Panc1 (cell line): ENCODE measurements at regions not wholly inside any gene's neighbourhood (a gene's known extent, or its start where the extent isn't known, plus 50 kb on each side); places are given as distances from the start of the nearest gene placed in this dataset.

ENCODE experiments used
- ATAC-seq: fragments of 200-7000 bp; cut with Tn5 transposase; 2 replicates; pipeline ENCODE4 v1.9.1; 2020; ENCODE audit warnings: mild to moderate bottlenecking, moderate library complexity
- BruUV-seq: library from RNA; stranded (reverse); fragments of 400-500 nt; replicated peaks from 2 replicates; lab custom pipeline; 2021; lab: Mats Ljungman, UMichigan
- CTCF ChIA-PET: fragments of 300-600 bp; sonication (Branson Sonifier 250); formaldehyde crosslinking; loops from one replicate; lab custom pipeline; 2022; ENCODE audit warnings: antibody characterized with exemption; lab: Charles Lee
- POLR2A ChIA-PET: fragments of 300-600 bp; sonication (Branson Sonifier 250); formaldehyde crosslinking; loops from one replicate; lab custom pipeline; 2022; ENCODE audit warnings: antibody characterized with exemption; lab: Charles Lee
- DNase-seq: peaks from one replicate; pipeline ENCODE4 v3.0.0-alpha.2; 2010; ENCODE audit warnings: low read depth, low spot score
- H3K27ac ChIP-seq: 2 replicates; pipeline ENCODE4 v1.5.1; 2011; ENCODE audit warnings: mild to moderate bottlenecking, low read length, inconsistent platforms
- H3K27me3 ChIP-seq: fragments of 200-500 bp; sonication (Bioruptor generic); 2 replicates; pipeline ENCODE4 v1.6.0; 2014; ENCODE audit warnings: low read length, inconsistent platforms; ENCODE audit not compliant: control insufficient read depth, insufficient read depth
- H3K36me3 ChIP-seq: fragments of 200-500 bp; sonication (Bioruptor generic); 2 replicates; pipeline ENCODE4 v1.5.1; 2014; ENCODE audit warnings: inconsistent platforms, mild to moderate bottlenecking, low read length, moderate library complexity; ENCODE audit not compliant: control insufficient read depth, insufficient read depth
- H3K4me1 ChIP-seq: 2 replicates; pipeline ENCODE4 v1.5.1; 2011; ENCODE audit warnings: inconsistent platforms, mild to moderate bottlenecking, low read length, moderate library complexity; ENCODE audit not compliant: control insufficient read depth, insufficient read depth
- H3K4me3 ChIP-seq, 2 experiments: 2 replicates each; pipeline ENCODE4 v1.5.1; 2011 to 2012; ENCODE audit warnings: low read depth in 2 of 2, low read length in 2 of 2, mild to moderate bottlenecking in 2 of 2, inconsistent platforms in 1 of 2, moderate library complexity in 1 of 2
- H3K9me3 ChIP-seq: fragments of 200-500 bp; sonication (Bioruptor generic); 2 replicates; pipeline ENCODE4 v1.5.1; 2014; ENCODE audit warnings: low read depth, mild to moderate bottlenecking, inconsistent platforms, low read length, moderate library complexity; ENCODE audit not compliant: control insufficient read depth, insufficient read depth
- POLR2AphosphoS5 ChIP-seq: IDR thresholded peaks from 2 replicates; pipeline ENCODE4 v1.6.1; 2012; ENCODE audit warnings: mild to moderate bottlenecking, low read depth, low read length, moderate library complexity
- SIN3A ChIP-seq: IDR thresholded peaks from 2 replicates; pipeline ENCODE4 v1.6.1; 2012; ENCODE audit warnings: low read depth, mild to moderate bottlenecking, low read length, moderate library complexity, borderline replicate concordance; ENCODE audit not compliant: insufficient read depth
- TCF7L2 ChIP-seq: IDR thresholded peaks from 2 replicates; pipeline ENCODE4 v1.6.1; 2011; ENCODE audit warnings: mild to moderate bottlenecking, low read depth, low read length, inconsistent platforms
- in situ Hi-C: cut with HindIII; loops from 2 replicates; pipeline ENCODE4 v1.10.0; 2016; ENCODE audit warnings: low sequenced_read_pairs, low pct_unique_long_range_greater_than_20kb
- intact Hi-C: fragments of 100-400 bp; cut with micrococcal nuclease; formaldehyde crosslinking; loops from one replicate; pipeline ENCODE4 v1.10.0; 2022; ENCODE audit not compliant: unreplicated experiment
- TF ChIP-seq, protein P1 (sequence below): fragments of 450-650 bp; IDR thresholded peaks from 2 replicates; pipeline ENCODE4 v1.5.1; 2017; ENCODE audit warnings: mild to moderate bottlenecking
- TF ChIP-seq, protein P2 (sequence below), 2 experiments: IDR thresholded peaks; 2 replicates each; pipeline ENCODE4 v1.6.1; 2011 to 2012; ENCODE audit warnings: low read depth in 2 of 2, control low read depth in 1 of 2, low read length in 1 of 2, mild to moderate bottlenecking in 1 of 2, moderate library complexity in 1 of 2; ENCODE audit not compliant: insufficient read depth in 1 of 2

GRCh38 chr22:27312966-27313855 lies 488.3 kb downstream of the MN1 start:
- H3K27ac ChIP-seq: no peak overlapping the region
- DNase-seq (no peak), ATAC-seq (no peak)
- no peaks in the 10 kb centered on the region for H3K36me3 ChIP-seq
- POLR2A ChIA-PET: no interaction called here
- BruUV-seq: no TSS peak
- H3K4me1 ChIP-seq: no peaks in the 10 kb centered on the region
- intact Hi-C loops (no loop called here), in situ Hi-C loops (no loop called here)
- no peaks in the 10 kb centered on the region for H3K9me3 ChIP-seq
- no peak overlapping the region for H3K4me3 ChIP-seq
- TF ChIP-seq, protein P1, sequence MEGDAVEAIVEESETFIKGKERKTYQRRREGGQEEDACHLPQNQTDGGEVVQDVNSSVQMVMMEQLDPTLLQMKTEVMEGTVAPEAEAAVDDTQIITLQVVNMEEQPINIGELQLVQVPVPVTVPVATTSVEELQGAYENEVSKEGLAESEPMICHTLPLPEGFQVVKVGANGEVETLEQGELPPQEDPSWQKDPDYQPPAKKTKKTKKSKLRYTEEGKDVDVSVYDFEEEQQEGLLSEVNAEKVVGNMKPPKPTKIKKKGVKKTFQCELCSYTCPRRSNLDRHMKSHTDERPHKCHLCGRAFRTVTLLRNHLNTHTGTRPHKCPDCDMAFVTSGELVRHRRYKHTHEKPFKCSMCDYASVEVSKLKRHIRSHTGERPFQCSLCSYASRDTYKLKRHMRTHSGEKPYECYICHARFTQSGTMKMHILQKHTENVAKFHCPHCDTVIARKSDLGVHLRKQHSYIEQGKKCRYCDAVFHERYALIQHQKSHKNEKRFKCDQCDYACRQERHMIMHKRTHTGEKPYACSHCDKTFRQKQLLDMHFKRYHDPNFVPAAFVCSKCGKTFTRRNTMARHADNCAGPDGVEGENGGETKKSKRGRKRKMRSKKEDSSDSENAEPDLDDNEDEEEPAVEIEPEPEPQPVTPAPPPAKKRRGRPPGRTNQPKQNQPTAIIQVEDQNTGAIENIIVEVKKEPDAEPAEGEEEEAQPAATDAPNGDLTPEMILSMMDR: no peak
- TF ChIP-seq SIN3A: no peak
- TF ChIP-seq POLR2AphosphoS5: no peak
- TF ChIP-seq, protein P2, sequence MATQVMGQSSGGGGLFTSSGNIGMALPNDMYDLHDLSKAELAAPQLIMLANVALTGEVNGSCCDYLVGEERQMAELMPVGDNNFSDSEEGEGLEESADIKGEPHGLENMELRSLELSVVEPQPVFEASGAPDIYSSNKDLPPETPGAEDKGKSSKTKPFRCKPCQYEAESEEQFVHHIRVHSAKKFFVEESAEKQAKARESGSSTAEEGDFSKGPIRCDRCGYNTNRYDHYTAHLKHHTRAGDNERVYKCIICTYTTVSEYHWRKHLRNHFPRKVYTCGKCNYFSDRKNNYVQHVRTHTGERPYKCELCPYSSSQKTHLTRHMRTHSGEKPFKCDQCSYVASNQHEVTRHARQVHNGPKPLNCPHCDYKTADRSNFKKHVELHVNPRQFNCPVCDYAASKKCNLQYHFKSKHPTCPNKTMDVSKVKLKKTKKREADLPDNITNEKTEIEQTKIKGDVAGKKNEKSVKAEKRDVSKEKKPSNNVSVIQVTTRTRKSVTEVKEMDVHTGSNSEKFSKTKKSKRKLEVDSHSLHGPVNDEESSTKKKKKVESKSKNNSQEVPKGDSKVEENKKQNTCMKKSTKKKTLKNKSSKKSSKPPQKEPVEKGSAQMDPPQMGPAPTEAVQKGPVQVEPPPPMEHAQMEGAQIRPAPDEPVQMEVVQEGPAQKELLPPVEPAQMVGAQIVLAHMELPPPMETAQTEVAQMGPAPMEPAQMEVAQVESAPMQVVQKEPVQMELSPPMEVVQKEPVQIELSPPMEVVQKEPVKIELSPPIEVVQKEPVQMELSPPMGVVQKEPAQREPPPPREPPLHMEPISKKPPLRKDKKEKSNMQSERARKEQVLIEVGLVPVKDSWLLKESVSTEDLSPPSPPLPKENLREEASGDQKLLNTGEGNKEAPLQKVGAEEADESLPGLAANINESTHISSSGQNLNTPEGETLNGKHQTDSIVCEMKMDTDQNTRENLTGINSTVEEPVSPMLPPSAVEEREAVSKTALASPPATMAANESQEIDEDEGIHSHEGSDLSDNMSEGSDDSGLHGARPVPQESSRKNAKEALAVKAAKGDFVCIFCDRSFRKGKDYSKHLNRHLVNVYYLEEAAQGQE (IDR thresholded peaks at IDR 0.05; ENCODE audit: insufficient read depth in 1 of 2, low read depth in 2 of 2, low read length in 1 of 2): no peak
- no peak for TF ChIP-seq TCF7L2
- CTCF ChIA-PET: no interaction called here
- no peaks in the 10 kb centered on the region for H3K27me3 ChIP-seq

DNA sequence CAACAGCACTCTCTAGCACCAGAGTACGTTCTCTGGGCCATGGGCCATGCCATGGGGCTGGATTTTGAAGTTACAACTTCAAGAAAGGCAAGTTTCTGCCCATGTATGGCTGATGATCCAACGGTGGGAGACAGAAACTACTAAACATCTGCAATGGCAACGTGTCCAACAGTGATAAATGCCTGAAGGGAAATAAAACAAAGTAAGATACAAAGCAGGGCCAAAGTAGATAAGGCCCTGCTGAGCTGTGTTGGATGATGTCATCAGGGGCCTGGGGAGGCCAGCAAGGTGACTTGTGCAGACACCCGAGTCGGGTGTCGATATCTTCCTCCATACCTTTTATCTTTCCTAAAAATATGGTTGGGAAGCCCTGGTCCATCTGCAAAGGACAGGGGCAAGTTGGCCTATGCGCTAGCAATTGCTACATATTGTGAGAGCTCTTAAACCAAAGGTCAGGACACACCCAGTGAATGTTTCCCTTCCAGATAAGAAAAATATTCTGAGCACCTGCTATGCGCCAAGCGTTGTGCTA lies 487.2 kb downstream of the MN1 start:
- Histone ChIP-seq H3K27ac (no peak overlapping the region), H3K4me3 (no peak overlapping the region), H3K4me1 (no peaks in the 10 kb centered on the region), H3K9me3 (no peaks in the 10 kb centered on the region), H3K36me3 (no peaks in the 10 kb centered on the region), H3K27me3 (no peaks in the 10 kb centered on the region)
- TF ChIP-seq, protein P2 (IDR thresholded peaks at IDR 0.05; ENCODE audit: insufficient read depth in 1 of 2, low read depth in 2 of 2, low read length in 1 of 2): no peak
- TF ChIP-seq SIN3A: no peak
- TF ChIP-seq, protein P1: no peak
- TF ChIP-seq POLR2AphosphoS5: no peak
- no peak for TF ChIP-seq TCF7L2
- ChIA-PET CTCF (no interaction called here), POLR2A (no interaction called here)
- BruUV-seq: no TSS peak
- DNase-seq: no peak
- intact Hi-C loops (no loop called here), in situ Hi-C loops (no loop called here)
- ATAC-seq: no peak
